ENCODE measurements at regions not wholly inside any gene's neighbourhood (a gene's known extent, or its start where the extent isn't known, plus 50 kb on each side); places are given as distances from the start of the nearest gene placed in this dataset.

DNA sequence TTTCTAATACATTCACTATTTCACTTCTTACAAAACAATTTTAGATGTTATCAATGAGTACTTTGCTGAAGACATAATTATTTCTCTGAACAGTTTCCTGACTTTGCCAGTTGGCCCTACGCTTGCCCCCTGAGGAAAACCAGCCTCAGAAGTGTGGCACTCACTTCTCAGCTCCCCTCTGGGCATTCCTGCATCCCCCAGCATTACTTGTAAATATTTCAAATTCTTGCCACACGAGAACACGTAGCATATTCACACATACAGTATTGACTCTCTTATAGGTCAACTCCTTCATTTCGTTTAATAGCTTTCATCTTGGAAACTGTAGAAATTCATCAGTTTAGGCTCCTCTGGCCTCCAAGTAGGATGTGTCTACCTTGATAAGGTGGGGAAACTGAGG lies 65.2 kb downstream of the OTX2 start:
- TF ChIP-seq, protein P1, sequence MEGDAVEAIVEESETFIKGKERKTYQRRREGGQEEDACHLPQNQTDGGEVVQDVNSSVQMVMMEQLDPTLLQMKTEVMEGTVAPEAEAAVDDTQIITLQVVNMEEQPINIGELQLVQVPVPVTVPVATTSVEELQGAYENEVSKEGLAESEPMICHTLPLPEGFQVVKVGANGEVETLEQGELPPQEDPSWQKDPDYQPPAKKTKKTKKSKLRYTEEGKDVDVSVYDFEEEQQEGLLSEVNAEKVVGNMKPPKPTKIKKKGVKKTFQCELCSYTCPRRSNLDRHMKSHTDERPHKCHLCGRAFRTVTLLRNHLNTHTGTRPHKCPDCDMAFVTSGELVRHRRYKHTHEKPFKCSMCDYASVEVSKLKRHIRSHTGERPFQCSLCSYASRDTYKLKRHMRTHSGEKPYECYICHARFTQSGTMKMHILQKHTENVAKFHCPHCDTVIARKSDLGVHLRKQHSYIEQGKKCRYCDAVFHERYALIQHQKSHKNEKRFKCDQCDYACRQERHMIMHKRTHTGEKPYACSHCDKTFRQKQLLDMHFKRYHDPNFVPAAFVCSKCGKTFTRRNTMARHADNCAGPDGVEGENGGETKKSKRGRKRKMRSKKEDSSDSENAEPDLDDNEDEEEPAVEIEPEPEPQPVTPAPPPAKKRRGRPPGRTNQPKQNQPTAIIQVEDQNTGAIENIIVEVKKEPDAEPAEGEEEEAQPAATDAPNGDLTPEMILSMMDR (IDR thresholded peaks at IDR 0.05; ENCODE audit: control extremely low read depth, extremely low read depth), result no peak
- no peak overlapping the region for H3K27ac ChIP-seq (ENCODE audit: low read depth in 1 of 2, low read length in 1 of 2)
- no peak overlapping the region for H3K4me3 ChIP-seq
- peaks cover 0 to 2% (median 0%) of the 10 kb centered on the region in 4 donors for H3K9me3 ChIP-seq (ENCODE audit: control insufficient read depth in 4 of 4, insufficient read depth in 3 of 4, low read length in 3 of 4)
- no peak overlapping the region for H3K9ac ChIP-seq (ENCODE audit: insufficient read depth in 1 of 2, low read length in 2 of 2)
- no peaks in the 10 kb centered on the region for H3K27me3 ChIP-seq (ENCODE audit: control insufficient read depth in 3 of 3, insufficient read depth in 3 of 3, low read length in 2 of 3)
- 60 to 69% methylated on average over 4 of the region's 4 CpGs for WGBS, 2 donors
- DNase-seq (peak in 1 of 3 donors; percentile 24), ATAC-seq (ENCODE audit: insufficient read depth, low FRiP score) (no peak)
- no peaks in the 10 kb centered on the region for H3K36me3 ChIP-seq (ENCODE audit: control insufficient read depth in 4 of 4, insufficient read depth in 4 of 4, low read length in 4 of 4)
- no peaks in the 10 kb centered on the region for H3K4me1 ChIP-seq (ENCODE audit: control insufficient read depth in 5 of 5, insufficient read depth in 5 of 5, low read length in 5 of 5)

DNA sequence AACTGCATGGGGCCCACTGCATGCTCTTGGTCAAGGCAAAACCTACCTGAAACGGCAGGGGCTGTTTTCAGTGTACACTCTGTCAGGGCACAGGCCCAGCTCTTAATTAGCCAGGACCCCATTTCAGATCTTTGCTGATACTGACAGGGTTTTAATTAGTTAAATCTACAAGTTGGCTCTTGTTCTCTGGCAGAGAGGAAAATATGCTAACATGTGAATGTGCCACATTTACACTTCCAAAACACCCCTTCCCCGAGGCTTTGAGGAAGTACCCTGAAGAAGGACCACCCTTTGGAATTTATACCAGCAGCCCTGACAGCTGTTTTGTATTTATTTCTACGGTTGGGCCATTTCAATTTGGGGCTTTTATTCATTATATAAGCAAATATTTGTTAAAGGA lies 66.3 kb downstream of the OTX2 start:
- Histone ChIP-seq H3K9me3 (ENCODE audit: control insufficient read depth in 4 of 4, insufficient read depth in 3 of 4, low read length in 3 of 4) (no peaks in the 10 kb centered on the region), H3K9ac (ENCODE audit: insufficient read depth in 1 of 2, low read length in 2 of 2) (no peak overlapping the region), H3K36me3 (ENCODE audit: control insufficient read depth in 4 of 4, insufficient read depth in 4 of 4, low read length in 4 of 4) (no peaks in the 10 kb centered on the region), H3K4me1 (ENCODE audit: control insufficient read depth in 5 of 5, insufficient read depth in 5 of 5, low read length in 5 of 5) (no peaks in the 10 kb centered on the region), H3K27me3 (ENCODE audit: control insufficient read depth in 3 of 3, insufficient read depth in 3 of 3, low read length in 2 of 3) (no peaks in the 10 kb centered on the region), H3K27ac (ENCODE audit: low read depth in 1 of 2, low read length in 1 of 2) (no peak overlapping the region), H3K4me3 (no peak overlapping the region)
- 36 to 40% methylated on average over 3 of the region's 3 CpGs for WGBS, 2 donors
- ATAC-seq (ENCODE audit: insufficient read depth, low FRiP score), result no peak
- TF ChIP-seq, protein P1 (IDR thresholded peaks at IDR 0.05; ENCODE audit: control extremely low read depth, extremely low read depth), result no peak
- DNase-seq, result no peak

DNA sequence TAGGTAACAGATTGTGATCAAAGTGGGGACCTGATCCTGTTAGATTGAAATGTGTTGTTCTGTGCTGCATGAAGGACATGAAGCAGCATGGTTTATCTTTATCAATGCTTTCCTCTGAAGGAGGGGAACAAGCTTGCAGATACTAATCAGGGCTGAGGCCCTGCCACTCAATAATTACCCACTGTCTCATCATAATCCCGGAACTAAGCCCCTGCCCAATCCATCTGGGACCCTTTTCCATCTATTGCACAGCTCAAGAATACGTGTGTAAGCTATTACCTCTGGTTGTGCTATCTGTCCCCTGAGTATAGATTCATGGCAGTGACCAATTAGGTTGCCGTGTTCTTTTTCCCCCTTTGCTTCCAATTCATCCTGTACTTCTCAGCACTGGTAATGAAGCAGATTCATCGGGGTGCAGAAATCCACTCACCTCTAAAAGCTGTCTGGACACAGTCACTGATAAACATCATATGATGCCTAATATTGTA lies 67.8 kb downstream of the OTX2 start:
- H3K9me3 ChIP-seq (ENCODE audit: control insufficient read depth in 4 of 4, insufficient read depth in 3 of 4, low read length in 3 of 4), result no peaks in the 10 kb centered on the region
- ATAC-seq (ENCODE audit: insufficient read depth, low FRiP score) (no peak), DNase-seq (no peak)
- WGBS, 2 donors, result 82 to 87% methylated on average over 4 of the region's 4 CpGs
- H3K27me3 ChIP-seq (ENCODE audit: control insufficient read depth in 3 of 3, insufficient read depth in 3 of 3, low read length in 2 of 3), result no peaks in the 10 kb centered on the region
- no peak overlapping the region for H3K9ac ChIP-seq (ENCODE audit: insufficient read depth in 1 of 2, low read length in 2 of 2)
- TF ChIP-seq, protein P1 (IDR thresholded peaks at IDR 0.05; ENCODE audit: control extremely low read depth, extremely low read depth), result no peak
- H3K4me1 ChIP-seq (ENCODE audit: control insufficient read depth in 5 of 5, insufficient read depth in 5 of 5, low read length in 5 of 5), result no peaks in the 10 kb centered on the region
- H3K4me3 ChIP-seq, result no peak overlapping the region
- no peak overlapping the region for H3K27ac ChIP-seq (ENCODE audit: low read depth in 1 of 2, low read length in 1 of 2)
- no peaks in the 10 kb centered on the region for H3K36me3 ChIP-seq (ENCODE audit: control insufficient read depth in 4 of 4, insufficient read depth in 4 of 4, low read length in 4 of 4)

- ATAC-seq (ENCODE audit: insufficient read depth, low FRiP score) (no peak), DNase-seq (no peak)
- H3K9ac ChIP-seq (ENCODE audit: insufficient read depth in 1 of 2, low read length in 2 of 2), result no peak overlapping the region
- TF ChIP-seq, protein P1 (IDR thresholded peaks at IDR 0.05; ENCODE audit: control extremely low read depth, extremely low read depth), result no peak
- H3K4me3 ChIP-seq, result no peak overlapping the region
- H3K36me3 ChIP-seq (ENCODE audit: control insufficient read depth in 4 of 4, insufficient read depth in 4 of 4, low read length in 4 of 4), result no peaks in the 10 kb centered on the region
- H3K4me1 ChIP-seq (ENCODE audit: control insufficient read depth in 5 of 5, insufficient read depth in 5 of 5, low read length in 5 of 5), result no peaks in the 10 kb centered on the region
- H3K27me3 ChIP-seq (ENCODE audit: control insufficient read depth in 3 of 3, insufficient read depth in 3 of 3, low read length in 2 of 3), result no peaks in the 10 kb centered on the region
- 81 to 88% methylated on average over 7 of the region's 7 CpGs for WGBS, 2 donors
- no peak overlapping the region for H3K27ac ChIP-seq (ENCODE audit: low read depth in 1 of 2, low read length in 1 of 2)
- H3K9me3 ChIP-seq (ENCODE audit: control insufficient read depth in 4 of 4, insufficient read depth in 3 of 4, low read length in 3 of 4), result no peaks in the 10 kb centered on the region
Measured at GRCh38 chr14:56741325-56741724, 69.0 kb downstream of the OTX2 start.

Data from lung (tissue), 11 donors.